Activated CD4-positive, CD25-positive, alpha-beta regulatory T cell treated with anti-CD3 and anti-CD28 coated beads, Interleukin-2, amount 50 U/mL, for 16 hours (primary cell): ENCODE measurements at regions not wholly inside any gene's neighbourhood (a gene's known extent, or its start where the extent isn't known, plus 50 kb on each side); places are given as distances from the start of the nearest gene placed in this dataset.

Experiments used
- DNase-seq: peaks from one replicate; pipeline ENCODE4 v3.0.0-alpha.2; 2020; ENCODE audit warnings: low read depth, low spot score

- no peak for DNase-seq
These were observed 369.7 kb downstream of the EPHA4 start for GRCh38 chr2:221202431-221202830.

- DNase-seq, result no peak
These were observed 369.0 kb downstream of the EPHA4 start for GRCh38 chr2:221203125-221203524.

GRCh38 chr2:221203856-221204255 lies 368.2 kb downstream of the EPHA4 start:
- no peak for DNase-seq

GRCh38 chr2:221204699-221205098 lies 367.4 kb downstream of the EPHA4 start:
- DNase-seq, result no peak

- no peak for DNase-seq
These were observed 366.9 kb downstream of the EPHA4 start for GRCh38 chr2:221205103-221205673.

GRCh38 chr2:221210686-221211085 lies 361.4 kb downstream of the EPHA4 start:
- no peak for DNase-seq

GRCh38 chr2:221211653-221212052 lies 360.5 kb downstream of the EPHA4 start:
- no peak for DNase-seq

GRCh38 chr2:221212105-221212504 lies 360.0 kb downstream of the EPHA4 start:
- DNase-seq, result no peak

GRCh38 chr2:221215487-221215886 lies 356.6 kb downstream of the EPHA4 start:
- no peak for DNase-seq

- no peak for DNase-seq
These were observed 355.5 kb downstream of the EPHA4 start for GRCh38 chr2:221216636-221217035.

- DNase-seq, result no peak
These were observed 346.4 kb downstream of the EPHA4 start for GRCh38 chr2:221225752-221226151.

GRCh38 chr2:221228214-221228769 lies 343.8 kb downstream of the EPHA4 start:
- no peak for DNase-seq

- DNase-seq, result no peak
These were observed 343.0 kb downstream of the EPHA4 start for GRCh38 chr2:221229099-221229498.

GRCh38 chr2:221231511-221231910 lies 340.6 kb downstream of the EPHA4 start:
- DNase-seq, result no peak

- no peak for DNase-seq
These were observed 336.2 kb downstream of the EPHA4 start for GRCh38 chr2:221235941-221236340.

GRCh38 chr2:221241072-221241471 lies 331.0 kb downstream of the EPHA4 start:
- no peak for DNase-seq

- no peak for DNase-seq
These were observed 328.3 kb downstream of the EPHA4 start for GRCh38 chr2:221243771-221244170.

- no peak for DNase-seq
These were observed 327.1 kb downstream of the EPHA4 start for GRCh38 chr2:221245045-221245444.

- DNase-seq, result no peak
These were observed 326.3 kb downstream of the EPHA4 start for GRCh38 chr2:221245772-221246171.

GRCh38 chr2:221254299-221254698 lies 317.8 kb downstream of the EPHA4 start:
- no peak for DNase-seq

- no peak for DNase-seq
These were observed 316.2 kb downstream of the EPHA4 start for GRCh38 chr2:221255862-221256261.

- DNase-seq, result no peak
These were observed 313.6 kb downstream of the EPHA4 start for GRCh38 chr2:221258464-221258863.

- no peak for DNase-seq
These were observed 309.5 kb downstream of the EPHA4 start for GRCh38 chr2:221262651-221263050.

- DNase-seq, result no peak
These were observed 308.5 kb downstream of the EPHA4 start for GRCh38 chr2:221263573-221263972.
